Gastroesophageal sphincter (tissue), 4 donors: ENCODE measurements at regions not wholly inside any gene's neighbourhood (a gene's known extent, or its start where the extent isn't known, plus 50 kb on each side); places are given as distances from the start of the nearest gene placed in this dataset.

Experiments used
- ATAC-seq: fragments of 150-250 bp; one replicate; pipeline ENCODE4 v1.9.1; 2016; ENCODE audit warnings: mild to moderate bottlenecking, moderate library complexity
- H3K27ac ChIP-seq, 4 donors: fragments of 200-600 bp; sonication (generic) in 3 of 4; 1 replicate in 3 of 4; 2 replicates in 1 of 4; pipeline ENCODE4 v1.5.1; 2016 to 2019
- H3K27me3 ChIP-seq: fragments of 200-600 bp; sonication (generic); one replicate; pipeline ENCODE4 v1.5.1; 2019
- H3K36me3 ChIP-seq, 2 donors: fragments of 200-600 bp; sonication (generic); one replicate each; pipeline ENCODE4 v1.5.1; 2019; ENCODE audit warnings: control low read depth in 1 of 2
- H3K4me1 ChIP-seq, 3 donors: fragments of 200-600 bp; sonication (generic); 1 replicate in 2 of 3; 2 replicates in 1 of 3; pipeline ENCODE4 v1.5.1; 2016 to 2019; ENCODE audit warnings: control low read depth in 2 of 3
- H3K4me3 ChIP-seq, 2 donors: fragments of 200-600 bp; sonication (generic); one replicate each; pipeline ENCODE4 v1.5.1; 2019; ENCODE audit warnings: mild to moderate bottlenecking in 1 of 2, moderate library complexity in 1 of 2
- H3K9me3 ChIP-seq, 3 donors: fragments of 200-600 bp; sonication (generic); one replicate each; pipeline ENCODE4 v1.5.1; 2017 to 2019; ENCODE audit warnings: control low read depth in 2 of 3
- EP300 ChIP-seq: sonication (generic); formaldehyde crosslinking; IDR thresholded peaks from one replicate; pipeline ENCODE4 v1.6.1; 2017; ENCODE audit warnings: antibody characterized with exemption, mild to moderate bottlenecking
- POLR2A ChIP-seq, 2 donors: fragments of 450-650 bp; IDR thresholded peaks; one replicate each; pipeline ENCODE4 v1.6.1; 2017; ENCODE audit warnings: antibody characterized with exemption in 2 of 2, mild to moderate bottlenecking in 2 of 2, moderate library complexity in 1 of 2
- POLR2AphosphoS5 ChIP-seq: sonication (generic); formaldehyde crosslinking; IDR thresholded peaks from one replicate; pipeline ENCODE4 v1.6.1; 2017; ENCODE audit warnings: antibody characterized with exemption
- WGBS, 2 donors: methylation state at CpG; one replicate each; pipeline ENCODE4 v1.1.5; 2018; ENCODE audit warnings: low coverage in 1 of 2; 5-methylcytosine and 5-hydroxymethylcytosine counted together
- TF ChIP-seq, protein P1 (sequence below), 4 experiments: fragments of 200-600 bp in 2 of 4; fragments of 450-650 bp in 2 of 4; sonication (generic) in 1 of 4; IDR thresholded peaks; one replicate each; pipeline ENCODE4 v1.5.1; 2017 to 2019; ENCODE audit warnings: antibody characterized with exemption in 4 of 4, mild to moderate bottlenecking in 2 of 4, moderate library complexity in 2 of 4

DNA sequence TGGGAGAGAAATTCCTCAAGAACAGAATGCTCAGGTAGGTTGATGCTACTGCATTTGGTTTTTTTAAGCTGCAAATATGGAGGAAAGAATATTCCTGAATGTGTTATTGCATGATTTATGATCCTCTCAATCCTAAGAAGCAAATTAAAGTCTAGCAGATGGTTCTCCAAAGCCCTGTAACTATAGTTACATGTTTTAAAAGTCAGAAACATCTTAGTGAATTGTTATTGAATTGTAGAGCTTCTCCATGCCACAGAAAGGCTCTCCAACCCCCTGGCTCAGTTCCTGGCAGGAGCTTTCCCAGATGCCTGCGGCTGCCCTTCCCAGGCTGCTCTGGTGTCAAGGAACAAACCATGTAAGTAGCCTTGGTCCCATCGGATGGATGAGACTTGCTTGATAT is 227.8 kb upstream of the GATB start:
- TF ChIP-seq POLR2AphosphoS5 (no peak), EP300 (no peak), POLR2A (IDR thresholded peaks at IDR 0.05) (no peak)
- TF ChIP-seq, protein P1, sequence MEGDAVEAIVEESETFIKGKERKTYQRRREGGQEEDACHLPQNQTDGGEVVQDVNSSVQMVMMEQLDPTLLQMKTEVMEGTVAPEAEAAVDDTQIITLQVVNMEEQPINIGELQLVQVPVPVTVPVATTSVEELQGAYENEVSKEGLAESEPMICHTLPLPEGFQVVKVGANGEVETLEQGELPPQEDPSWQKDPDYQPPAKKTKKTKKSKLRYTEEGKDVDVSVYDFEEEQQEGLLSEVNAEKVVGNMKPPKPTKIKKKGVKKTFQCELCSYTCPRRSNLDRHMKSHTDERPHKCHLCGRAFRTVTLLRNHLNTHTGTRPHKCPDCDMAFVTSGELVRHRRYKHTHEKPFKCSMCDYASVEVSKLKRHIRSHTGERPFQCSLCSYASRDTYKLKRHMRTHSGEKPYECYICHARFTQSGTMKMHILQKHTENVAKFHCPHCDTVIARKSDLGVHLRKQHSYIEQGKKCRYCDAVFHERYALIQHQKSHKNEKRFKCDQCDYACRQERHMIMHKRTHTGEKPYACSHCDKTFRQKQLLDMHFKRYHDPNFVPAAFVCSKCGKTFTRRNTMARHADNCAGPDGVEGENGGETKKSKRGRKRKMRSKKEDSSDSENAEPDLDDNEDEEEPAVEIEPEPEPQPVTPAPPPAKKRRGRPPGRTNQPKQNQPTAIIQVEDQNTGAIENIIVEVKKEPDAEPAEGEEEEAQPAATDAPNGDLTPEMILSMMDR (IDR thresholded peaks at IDR 0.05) = no peak
- ATAC-seq = no peak
- Histone ChIP-seq H3K36me3 (no peaks in the 10 kb centered on the region), H3K9me3 (no peaks in the 10 kb centered on the region), H3K27ac (no peak overlapping the region), H3K27me3 (no peaks in the 10 kb centered on the region), H3K4me1 (peaks cover 0 to 38% (median 0%) of the 10 kb centered on the region in 3 donors), H3K4me3 (no peak overlapping the region)
- 100% methylated on average over 2 of the region's 2 CpGs; no CpG with 5 or more reads in 1 of the 2 donors for WGBS, 2 donors

DNA sequence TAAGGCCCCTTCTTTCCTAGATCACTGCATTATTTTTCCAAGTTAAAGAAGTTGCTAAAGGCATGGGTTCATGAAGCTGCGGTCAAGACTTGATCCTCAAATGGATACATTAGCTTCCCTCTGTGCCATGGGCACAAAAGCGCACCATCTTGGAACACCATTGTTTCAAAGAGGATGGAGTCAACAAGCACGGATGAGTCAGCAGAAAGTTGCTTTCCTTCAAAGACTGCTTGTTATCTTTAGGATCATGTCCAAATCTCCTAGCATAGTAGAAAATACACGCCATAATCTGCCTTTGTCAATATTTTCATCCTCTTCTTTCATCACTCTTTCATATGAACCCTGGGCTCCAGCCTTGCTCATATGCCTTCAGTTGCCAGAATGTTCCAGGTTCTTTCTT is 226.8 kb upstream of the GATB start:
- TF ChIP-seq POLR2AphosphoS5 (no peak), POLR2A (IDR thresholded peaks at IDR 0.05) (no peak), EP300 (no peak)
- TF ChIP-seq, protein P1 (IDR thresholded peaks at IDR 0.05) = no peak
- Histone ChIP-seq H3K4me3 (no peak overlapping the region), H3K27me3 (no peaks in the 10 kb centered on the region), H3K36me3 (no peaks in the 10 kb centered on the region), H3K4me1 (peaks cover 0 to 37% (median 0%) of the 10 kb centered on the region in 3 donors), H3K27ac (no peak overlapping the region), H3K9me3 (no peaks in the 10 kb centered on the region)
- 84 to 100% methylated on average over 3 to 4 of the region's 4 CpGs for WGBS, 2 donors
- no peak for ATAC-seq

DNA sequence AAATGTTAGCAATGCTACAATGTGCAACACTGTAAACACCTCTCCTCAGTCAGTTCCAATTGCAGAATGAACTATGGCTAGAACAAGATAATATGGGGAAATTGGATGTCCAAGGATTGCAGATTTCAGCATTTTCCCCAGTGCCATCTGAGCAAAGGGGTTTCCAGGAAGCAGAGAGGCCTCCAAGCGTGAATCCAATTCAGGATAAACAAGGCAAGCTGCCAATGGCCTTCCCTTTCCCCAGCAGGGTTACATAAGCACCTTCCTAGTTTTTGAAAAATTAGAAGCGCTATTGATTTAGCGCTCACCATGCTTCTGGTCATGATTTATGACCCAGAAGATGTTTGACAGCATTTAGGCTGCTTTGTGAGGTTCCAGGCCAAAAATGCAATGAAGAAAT is 223.0 kb upstream of the GATB start:
- Histone ChIP-seq H3K36me3 (no peaks in the 10 kb centered on the region), H3K27ac (no peak overlapping the region), H3K9me3 (no peaks in the 10 kb centered on the region), H3K4me1 (peaks cover 0 to 9% (median 0%) of the 10 kb centered on the region in 3 donors), H3K27me3 (no peaks in the 10 kb centered on the region), H3K4me3 (no peak overlapping the region)
- WGBS, 2 donors = 40 to 66% methylated on average over 3 of the region's 3 CpGs
- ATAC-seq = no peak
- TF ChIP-seq POLR2A (IDR thresholded peaks at IDR 0.05) = no peak
- no peak for TF ChIP-seq EP300
- TF ChIP-seq POLR2AphosphoS5 = peak; percentile 51
- TF ChIP-seq, protein P1 (IDR thresholded peaks at IDR 0.05) = no peak

DNA sequence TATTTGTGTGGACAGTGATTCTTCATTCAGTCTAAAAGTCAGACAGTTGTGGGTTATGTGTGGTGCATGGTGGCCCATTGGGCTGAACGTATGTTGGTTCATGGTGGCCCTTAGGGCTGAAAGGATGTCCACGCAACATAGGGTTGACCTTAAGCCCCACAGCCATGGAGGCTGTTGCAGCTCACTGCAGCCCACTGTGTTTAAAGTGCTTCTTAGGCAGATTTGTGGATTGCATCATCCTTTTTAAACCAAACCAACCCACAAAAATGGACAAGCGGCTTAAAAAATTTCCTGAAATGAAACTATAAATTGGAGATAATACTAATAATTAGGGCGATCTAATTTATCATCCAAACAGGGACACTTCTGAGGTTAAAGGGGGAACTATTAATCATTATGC is 219.0 kb upstream of the GATB start:
- peaks cover 0 to 9% (median 0%) of the 10 kb centered on the region in 3 donors for H3K4me1 ChIP-seq
- H3K4me3 ChIP-seq = no peak overlapping the region
- no peak overlapping the region for H3K27ac ChIP-seq
- H3K9me3 ChIP-seq = peaks cover 0 to 18% (median 0%) of the 10 kb centered on the region in 3 donors
- WGBS, 2 donors = 100% methylated on average over 1 to 2 of the region's 4 CpGs
- no peak for ATAC-seq
- no peaks in the 10 kb centered on the region for H3K36me3 ChIP-seq
- H3K27me3 ChIP-seq = no peaks in the 10 kb centered on the region
- TF ChIP-seq, protein P1 (IDR thresholded peaks at IDR 0.05) = no peak
- TF ChIP-seq POLR2AphosphoS5 (no peak), POLR2A (IDR thresholded peaks at IDR 0.05) (no peak), EP300 (no peak)

DNA sequence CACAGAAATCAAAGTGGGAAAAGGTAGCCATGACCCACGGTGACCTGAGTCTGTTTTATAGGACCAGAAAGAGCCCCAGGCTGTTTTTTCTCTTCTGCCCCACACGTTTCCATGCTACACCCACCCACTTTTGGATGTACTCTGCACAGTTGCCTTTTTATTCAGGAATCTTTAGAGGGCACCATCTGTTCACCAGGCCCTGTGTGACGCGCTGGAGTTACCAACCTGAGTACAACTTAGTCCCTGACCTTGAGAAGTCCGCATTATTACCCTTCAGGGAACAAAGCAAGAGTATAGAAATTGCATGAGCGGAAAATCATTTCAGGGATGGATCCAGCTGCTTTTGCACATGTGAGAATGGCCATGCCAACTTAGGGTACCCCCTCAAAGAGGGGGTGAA is 207.8 kb upstream of the GATB start:
- no peak overlapping the region for H3K27ac ChIP-seq
- no peaks in the 10 kb centered on the region for H3K4me1 ChIP-seq
- H3K36me3 ChIP-seq = no peaks in the 10 kb centered on the region
- no peaks in the 10 kb centered on the region for H3K9me3 ChIP-seq
- H3K27me3 ChIP-seq = no peaks in the 10 kb centered on the region
- ATAC-seq = no peak
- TF ChIP-seq POLR2AphosphoS5 (no peak), POLR2A (IDR thresholded peaks at IDR 0.05) (no peak), EP300 (no peak)
- TF ChIP-seq, protein P1 (IDR thresholded peaks at IDR 0.05) = no peak
- H3K4me3 ChIP-seq = no peak overlapping the region
- 82 to 83% methylated on average over 6 of the region's 6 CpGs for WGBS, 2 donors
